Stimulated activated CD8-positive, alpha-beta memory T cell treated with anti-CD3 and anti-CD28 coated beads, Interleukin-15, amount 100 ng/mL, for 4 hours (primary cell): ENCODE measurements at regions not wholly inside any gene's neighbourhood (a gene's known extent, or its start where the extent isn't known, plus 50 kb on each side); places are given as distances from the start of the nearest gene placed in this dataset.
"Not testable (repeated sequence)": the region's sequence is repeated elsewhere in the genome, so short reads cannot be mapped to it uniquely, and the experiment has no call there.

Experiments
- DNase-seq, 2 donors: peaks; one replicate each; pipeline ENCODE4 v3.0.0-alpha.2; 2020; ENCODE audit warnings: low read depth in 2 of 2

DNA sequence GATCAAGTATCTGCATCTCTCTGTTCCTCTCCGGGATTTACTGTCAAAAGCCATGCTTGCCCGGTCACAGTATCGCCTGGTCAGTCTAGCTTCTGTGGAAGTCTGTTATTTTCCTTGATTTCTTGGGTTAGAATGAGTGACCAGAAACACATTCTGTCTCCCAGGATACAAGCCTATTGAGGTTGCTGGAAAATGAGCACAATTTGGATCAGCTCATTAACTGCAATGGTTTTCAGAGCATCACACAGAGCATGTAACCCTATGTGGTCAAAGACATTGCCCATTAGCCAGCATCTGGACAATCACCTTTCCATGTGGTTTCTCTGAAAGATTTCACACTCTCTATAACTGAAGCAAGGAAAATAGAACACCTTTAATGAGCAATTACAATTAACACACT lies 124.2 kb upstream of the FAM98A start:
- no peak for DNase-seq

DNA sequence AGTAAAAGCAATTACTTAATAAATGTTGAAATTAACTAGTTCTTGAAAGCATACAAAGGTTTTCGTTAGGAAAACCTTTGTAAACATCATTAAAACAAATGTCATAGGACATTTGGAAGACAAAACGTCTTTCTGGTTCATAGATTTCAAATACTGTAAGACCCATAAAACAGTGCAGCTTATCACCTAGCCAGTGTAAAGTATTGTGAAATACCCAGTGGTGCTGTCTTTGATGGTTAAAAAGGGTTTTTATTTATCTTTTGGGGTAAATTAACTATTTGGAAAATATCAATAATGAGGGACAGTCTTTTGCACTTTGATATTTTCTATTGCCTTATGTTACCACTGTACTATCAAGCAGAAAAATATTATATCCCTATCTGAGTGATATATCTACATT lies 120.0 kb upstream of the FAM98A start:
- no peak for DNase-seq

DNA sequence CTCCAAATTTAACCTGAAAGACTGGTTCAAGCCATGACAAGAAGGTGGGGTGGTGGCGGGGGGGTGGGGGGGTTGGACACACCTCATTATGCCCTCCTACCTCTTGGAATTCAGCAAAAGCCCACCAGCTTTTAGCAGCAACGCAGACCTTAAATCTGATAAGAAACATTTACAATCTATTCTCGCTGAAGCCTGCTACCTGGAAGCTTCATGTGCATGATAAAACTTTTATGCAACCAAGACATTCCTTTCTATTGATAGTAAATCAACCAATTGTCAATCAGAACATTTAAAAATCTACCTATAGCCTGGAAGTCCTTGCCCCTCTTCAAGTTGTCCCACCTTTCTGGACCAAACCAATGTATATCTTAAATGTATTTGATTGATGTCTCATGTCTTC lies 113.6 kb upstream of the FAM98A start:
- DNase-seq, result no peak

DNA sequence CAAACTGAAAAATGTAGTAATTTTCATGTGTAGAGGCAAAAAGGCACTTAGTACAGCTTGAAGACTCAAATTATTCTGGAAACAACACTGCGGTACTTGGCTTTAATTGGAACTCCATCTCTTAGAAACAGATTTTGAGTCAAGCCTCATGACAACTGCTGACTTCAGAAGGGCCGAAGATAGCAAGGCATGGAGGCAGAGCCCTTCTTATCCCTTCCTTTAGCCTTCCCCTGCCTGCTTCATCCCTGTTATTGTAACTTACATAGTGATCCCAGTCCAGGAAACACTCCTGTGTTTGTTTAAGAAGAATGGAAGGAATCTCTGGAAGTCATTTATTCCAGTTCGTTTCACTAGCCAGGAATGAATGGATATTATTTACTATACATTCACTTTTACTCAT lies 110.9 kb upstream of the FAM98A start:
- DNase-seq, result no peak

DNA sequence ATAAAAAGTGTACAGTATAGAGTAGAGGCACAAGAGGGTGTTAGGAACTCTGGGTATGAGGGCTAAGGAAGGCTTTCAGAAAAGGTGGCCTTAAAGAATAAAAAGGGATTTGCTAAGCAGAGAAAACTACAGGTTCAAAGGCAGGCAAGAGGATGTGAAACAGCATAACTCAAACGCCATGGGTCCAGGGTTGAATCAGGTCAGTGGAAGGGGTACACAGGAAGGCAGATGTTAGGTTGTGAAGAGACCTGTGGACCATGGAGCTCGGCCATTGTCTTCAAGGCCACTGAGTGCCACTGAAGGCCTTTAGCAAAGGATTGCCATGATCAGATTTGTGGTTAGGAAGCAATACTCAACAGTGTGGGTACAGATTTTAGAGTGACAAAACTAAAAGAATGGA lies 108.2 kb upstream of the FAM98A start:
- DNase-seq, result no peak

DNA sequence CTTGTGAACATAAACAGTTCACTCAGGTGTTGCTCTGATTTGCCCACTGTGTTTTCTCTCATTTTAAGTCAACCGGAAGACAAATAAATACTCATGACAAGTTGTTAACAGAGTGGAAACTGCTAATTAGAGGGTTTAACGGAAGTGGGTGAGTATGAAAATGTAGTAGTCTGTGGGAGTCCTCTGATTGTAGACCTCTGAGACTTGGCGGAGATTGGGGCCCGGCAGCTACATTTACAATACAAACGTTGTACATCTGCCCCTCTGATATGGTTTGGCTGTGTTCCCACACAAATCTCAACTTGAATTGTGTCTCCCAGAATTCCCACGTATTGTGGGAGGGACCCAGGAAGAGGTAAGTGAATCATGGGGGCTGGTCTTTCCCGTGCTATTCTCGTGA lies 107.3 kb upstream of the FAM98A start:
- no peak for DNase-seq

DNA sequence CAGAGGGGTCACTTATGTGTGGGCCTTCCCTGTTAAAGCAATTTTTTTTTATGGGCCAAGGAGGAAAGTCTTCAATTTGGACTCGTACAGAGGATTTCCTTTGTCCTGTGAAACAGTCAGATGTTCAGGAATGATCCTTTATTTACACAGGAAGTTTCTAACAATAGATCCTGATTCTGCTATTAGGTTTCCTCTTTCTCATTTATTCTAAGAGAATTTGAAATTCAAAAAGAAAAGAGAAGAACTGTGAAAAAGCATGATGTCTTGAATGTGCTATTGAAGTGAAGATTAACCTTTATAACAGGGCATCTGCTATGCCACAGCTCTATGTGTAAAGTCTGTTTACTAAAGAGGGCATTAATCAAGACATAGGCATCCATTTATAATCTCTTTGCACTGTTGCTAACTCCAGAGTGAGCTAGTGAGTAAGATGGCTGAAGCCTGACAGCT lies 105.3 kb upstream of the FAM98A start:
- no peak for DNase-seq

DNA sequence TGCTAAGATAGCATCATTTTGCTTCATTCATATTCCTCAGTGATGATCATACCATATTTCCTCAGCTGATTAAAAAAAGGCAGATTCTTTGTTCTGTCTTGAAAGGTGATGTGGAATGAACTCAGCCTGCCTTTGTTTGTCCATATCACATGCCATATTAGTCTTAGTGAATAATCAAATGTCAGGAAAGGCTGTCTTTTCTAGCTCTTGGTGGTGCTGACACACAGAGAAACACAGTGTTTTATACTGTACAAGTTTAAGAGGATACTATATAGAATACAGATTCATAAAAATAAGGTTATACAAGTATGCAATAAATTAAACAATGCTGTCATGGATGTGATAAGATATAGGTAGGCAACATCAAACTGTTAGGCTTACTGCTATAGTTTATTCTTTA lies 97.1 kb upstream of the FAM98A start:
- no peak for DNase-seq

DNA sequence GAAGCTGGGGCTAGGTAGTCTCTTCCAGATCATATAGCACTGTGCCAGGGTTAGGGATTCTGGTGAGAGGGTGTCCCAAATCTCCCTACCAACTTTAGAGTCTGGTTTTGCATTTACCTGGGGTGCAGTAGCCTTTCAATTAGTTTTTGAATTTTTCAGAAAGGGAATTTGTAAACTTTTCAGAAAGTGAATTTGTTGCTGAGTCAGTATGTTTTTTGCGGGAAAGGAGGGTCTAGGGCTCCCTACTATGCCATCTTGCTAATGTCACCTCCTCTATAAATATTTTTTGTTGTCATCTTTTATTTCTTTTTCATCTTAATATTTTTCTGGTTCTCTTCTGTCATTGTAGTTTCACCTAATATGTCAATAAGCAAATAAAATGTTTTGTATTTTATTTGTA lies 95.8 kb upstream of the FAM98A start:
- DNase-seq, result no peak

DNA sequence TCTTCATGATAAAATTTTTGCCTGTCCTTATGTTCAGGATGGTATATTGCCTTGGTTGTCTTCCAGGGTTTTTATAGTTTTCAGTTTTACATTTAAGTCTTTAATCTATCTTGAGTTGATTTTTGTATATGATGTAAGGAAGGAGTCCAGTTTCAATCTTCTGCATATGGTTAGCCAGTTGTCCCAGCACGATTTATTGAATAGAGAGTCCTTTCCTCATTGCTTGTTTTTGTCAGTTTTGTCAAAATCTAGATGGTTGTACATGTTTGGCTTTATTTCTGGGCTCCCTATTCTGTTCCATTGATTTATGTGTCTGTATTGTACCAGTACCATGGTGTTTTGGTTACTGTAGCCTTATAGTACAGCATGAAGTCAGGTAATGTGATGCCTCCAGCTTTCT lies 91.6 kb upstream of the FAM98A start:
- not testable (repeated sequence) for DNase-seq

DNA sequence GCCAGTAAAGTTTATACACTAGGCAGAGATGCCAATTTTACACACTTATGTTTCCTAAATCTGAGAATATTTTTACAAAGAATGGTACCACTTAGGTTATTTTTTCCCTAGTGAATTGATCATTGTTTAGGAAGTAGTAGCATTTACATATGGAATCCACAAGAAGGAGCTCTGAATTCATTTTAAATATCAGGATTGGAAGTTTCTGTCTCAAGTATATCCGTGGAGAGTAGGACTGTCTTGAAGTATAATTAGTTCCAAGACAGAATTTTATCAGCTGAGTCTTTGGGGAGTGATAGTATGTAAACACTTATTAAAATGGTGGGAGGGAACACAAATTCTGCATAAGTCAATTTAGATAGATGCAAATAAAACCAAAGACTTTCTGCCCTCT lies 82.3 kb upstream of the FAM98A start:
- DNase-seq, result no peak

DNA sequence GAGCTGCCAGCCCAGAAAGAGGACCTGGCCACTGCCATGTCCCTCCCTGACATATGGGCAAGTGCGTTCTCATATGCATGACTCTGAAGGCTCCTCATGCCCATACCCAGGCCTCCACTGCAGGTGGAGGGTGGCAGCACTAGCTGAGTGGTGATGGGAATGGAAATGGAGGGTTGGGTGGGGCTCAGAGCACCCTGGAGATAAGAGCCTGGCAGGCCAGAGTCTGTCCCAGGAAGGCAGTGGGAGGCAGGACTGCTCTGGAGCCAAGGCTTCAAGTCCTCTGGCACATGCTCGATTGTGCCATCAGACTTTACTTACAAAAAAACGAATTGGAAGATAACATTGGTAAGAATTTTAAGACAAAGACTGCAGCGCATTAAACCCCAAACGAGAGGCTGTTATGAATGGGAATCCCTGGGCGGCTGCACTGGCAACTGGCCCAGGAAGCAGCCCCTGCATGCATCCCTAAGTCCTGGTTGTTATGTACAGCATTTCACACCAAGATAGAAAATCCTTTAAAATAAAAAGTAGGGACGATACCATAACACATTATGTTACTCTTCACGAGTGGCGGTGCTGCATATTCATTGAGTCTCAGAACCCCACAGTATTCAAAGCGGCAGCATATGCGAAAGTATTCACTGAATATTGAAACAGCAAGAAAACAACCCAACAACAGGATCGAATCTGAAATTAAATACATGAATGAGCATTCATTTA lies 81.7 kb upstream of the FAM98A start:
- DNase-seq, result no peak

DNA sequence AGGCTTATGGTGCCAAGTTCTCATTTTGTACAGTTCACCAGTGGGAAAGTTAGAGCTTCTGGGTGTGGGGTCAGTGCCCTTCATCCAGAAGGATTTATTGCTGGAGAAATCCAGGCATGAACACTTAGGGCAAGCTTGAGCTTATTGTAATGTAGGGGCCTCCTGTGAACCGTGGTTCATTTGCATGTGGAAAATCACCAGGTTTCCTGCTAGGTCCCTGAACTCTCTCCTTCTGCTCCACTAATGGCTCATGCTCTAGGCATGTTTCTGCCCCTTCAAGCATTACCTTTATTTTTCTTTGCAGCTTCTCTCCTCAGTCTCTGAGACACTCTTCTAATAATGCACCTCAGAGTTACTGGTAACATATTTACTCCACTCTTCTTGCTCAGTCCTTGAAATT lies 79.3 kb upstream of the FAM98A start:
- no peak for DNase-seq

DNA sequence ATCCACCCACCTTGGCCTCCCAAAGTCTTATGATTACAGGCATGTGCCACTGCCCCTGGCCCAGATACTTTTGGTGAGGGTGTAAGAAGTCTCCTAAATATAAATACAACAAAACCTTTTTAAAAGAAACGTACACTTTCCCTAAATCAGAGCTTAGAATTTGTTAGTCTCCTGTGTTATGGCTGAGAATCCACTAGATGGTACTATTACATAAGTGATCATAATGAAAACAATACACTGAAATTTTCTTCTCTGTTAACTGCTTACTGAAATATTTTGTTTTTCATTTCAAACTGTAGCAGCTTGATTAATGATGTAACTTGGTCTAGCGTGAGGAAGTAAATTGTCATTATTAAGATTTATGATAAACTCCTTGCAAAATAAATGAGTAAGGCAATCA lies 74.8 kb upstream of the FAM98A start:
- no peak for DNase-seq

DNA sequence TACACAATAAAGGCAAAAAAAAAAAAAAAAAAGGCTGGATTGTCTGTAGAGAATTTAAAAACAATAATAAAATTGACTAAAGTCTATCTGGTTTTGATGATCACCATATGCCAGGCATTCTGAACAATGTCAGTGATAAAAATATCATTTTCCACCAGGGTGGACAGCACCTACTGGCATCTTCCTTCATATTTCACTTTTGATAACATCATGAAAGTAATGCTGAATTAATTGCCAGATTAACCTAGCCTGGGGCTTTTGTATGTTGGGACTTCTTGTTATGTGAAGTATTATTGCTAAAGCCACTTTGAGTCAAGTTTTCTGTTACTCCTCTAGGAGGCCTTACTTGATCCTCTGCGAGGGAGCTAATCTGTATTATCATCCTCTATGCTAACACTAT lies 73.8 kb upstream of the FAM98A start:
- no peak for DNase-seq

DNA sequence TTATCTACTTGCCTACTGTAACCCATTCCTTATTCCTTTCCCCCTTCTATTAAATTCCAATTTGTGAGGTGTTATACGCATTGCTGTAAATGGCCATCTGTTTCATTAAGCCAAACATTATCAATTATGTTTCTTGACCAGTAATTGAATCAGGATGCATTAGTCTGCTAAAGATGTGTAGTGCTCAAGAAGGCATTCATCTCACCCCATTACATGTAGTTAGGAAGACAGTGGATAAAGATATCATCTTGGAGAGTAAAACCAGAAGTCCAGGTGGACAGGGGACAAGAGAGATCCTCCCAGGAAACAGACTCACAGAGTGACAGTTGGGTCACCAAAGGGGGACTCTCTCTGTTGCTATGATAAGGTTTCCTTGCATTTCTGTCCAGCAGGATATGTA lies 73.3 kb upstream of the FAM98A start:
- no peak for DNase-seq

DNA sequence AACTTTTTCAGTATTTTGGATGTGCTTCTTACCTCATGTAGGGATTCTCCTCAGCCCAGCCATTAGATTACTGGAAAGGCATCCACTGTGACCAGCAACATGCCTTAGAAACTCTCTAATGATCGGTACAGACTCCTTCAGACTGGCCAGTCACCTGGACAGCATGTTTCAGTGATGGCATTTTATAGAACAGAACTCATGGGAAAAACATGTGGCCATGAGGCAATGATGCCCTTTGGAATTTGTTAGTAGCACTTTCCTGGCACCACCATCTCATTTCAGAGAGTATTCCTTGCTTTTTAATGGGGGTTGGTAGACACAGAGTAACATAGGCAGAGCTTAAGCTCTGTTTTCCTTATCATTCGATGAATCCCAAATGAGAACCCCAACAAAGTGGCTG lies 72.1 kb upstream of the FAM98A start:
- no peak for DNase-seq

DNA sequence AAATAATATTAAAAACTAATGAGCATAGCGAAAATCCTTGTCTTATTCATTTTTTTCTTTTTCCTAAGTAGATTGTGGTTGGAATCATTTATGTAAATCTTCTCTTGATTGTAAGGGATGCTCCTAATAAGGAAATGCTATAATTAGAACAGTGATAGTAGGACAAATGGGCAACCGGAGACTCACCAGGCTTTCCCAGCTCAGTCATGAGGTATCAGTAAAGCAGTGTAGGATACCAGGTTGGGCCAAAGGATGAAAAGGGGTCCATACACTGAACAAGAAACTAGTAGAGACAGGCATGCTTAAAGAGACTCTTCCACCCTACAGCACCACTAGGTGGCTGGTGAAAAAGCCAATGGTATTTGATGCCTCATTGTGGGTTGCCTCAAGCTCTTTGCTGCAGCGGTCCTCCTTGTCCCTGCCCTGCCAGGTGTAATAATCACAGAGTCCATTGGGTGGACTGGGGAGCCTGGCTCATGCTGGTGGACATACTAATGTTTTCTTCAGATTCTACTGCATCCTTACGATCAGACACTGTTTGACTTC lies 71.4 kb upstream of the FAM98A start:
- DNase-seq, result no peak

DNA sequence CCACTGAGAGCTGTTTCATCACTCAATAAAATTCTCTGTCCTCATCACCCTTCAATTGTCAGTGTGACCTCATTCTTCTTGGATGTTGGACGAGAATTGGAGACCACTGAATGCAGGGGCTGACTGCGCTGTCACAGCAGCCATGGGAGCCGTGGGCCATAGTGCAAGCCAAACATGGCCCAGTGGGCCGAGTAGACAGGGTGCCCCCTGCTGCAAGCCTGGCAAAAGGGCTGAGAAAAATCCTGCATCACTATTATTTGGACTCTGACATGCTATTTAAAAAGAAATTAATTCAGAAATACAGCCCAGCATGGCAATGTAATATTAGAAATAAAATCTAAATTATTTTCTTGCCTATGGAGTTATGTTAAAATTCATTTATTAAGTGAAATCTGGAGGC lies 67.8 kb upstream of the FAM98A start:
- DNase-seq, result no peak

DNA sequence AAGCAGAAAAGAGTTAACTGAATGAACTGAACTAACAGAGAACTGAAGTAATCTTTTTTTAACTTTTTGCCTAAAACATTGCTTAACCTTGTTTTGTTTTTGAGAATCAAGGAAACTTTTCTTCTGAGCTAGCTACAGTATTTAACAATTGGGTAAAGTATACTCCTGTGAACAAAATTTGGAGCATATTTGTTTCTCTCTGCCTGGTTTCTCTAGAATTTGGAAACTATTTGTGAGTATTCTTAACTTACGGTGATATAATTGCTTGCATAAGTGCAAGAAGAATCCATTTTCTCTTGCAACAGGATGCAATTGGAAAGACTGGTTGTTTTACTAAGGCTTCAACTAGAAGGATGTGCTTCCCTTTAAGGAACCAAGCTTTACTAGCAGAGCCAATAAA lies 65.9 kb upstream of the FAM98A start:
- DNase-seq, result no peak

DNA sequence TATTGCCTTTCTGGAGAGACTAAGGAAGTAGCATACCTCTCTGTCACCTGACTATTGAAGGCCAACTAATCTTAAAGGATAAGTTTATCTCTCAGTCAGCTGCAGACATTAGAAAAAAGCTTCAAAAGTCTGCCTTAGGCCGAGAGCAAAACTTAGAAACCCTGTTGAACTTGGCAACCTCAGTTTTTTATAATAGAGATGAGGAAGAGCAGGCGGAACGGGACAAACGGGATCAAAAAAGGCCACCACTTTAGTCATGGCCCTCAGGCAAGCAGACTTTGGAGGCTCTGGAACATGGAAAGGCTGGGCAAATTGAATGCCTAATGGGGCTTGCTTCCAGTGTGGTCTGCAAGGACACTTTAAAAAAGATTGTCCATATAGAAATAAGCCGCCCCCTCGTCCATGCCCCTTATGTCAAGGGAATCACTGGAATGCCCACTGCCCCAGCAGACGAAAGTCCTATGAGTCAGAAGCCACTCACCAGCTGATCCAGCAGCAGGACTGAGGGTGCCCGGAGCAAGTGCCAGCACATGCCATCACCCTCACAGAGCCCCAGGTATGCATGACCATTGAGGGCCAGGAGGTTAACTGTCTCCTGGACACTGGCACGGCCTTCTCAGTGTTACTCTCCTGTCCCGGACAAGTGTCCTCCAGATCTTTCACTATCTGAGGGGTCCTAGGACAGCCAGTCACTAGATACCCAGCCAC lies 61.5 kb upstream of the FAM98A start:
- no peak for DNase-seq

DNA sequence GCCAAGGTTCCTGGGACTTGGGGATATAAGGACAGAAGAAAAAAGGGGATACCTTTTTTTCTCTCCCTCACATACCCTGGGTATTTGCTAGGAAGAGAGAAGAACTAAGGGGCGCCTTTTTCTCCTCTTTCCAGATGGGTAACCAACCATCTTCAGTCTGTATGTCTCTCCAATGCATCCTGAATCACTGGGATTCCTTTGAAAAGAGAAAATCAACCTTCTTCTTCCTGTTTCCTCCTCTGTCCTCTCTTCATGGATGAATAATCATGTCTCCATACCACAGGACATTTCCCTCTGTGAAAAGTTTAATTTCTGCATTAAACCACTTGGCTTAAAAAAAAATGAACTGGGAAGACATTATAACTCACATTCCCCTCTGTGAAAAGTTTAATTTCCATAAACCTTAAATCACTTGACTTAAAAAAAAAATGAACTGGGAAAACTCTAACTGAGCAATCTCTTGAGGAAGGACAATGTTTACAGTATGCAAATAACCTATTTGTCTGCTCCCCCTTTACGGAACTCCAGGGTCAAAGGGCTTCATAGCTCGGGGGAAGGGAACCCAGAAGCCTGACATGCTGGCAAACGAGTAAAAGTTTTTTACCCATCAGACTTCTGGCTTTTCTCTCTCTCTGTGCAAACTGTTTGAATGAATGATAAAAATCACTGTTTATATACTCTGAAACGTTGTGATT lies 56.7 kb upstream of the FAM98A start:
- DNase-seq, result no peak

DNA sequence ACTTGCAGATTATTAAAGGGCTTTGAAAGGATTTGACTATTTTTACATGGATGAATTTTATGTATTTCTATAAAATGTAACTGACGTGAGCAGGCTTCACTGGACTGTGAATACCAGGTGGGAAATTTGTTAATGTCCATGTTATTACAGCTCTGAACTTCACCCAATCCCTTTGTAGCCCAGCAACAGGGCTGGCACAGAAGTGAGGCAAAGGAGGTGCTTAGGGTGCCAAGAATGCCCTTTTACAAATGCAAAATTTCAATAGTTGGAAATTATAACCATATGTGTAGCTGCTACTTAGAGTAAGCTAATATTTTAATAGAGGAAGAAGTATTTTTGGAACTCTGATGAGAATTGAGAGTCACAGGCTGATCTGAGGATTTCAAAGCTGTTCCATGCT lies 53.7 kb upstream of the FAM98A start:
- no peak for DNase-seq
